Trophoblast cell (in vitro differentiated cells and primary cell): ENCODE measurements at regions not wholly inside any gene's neighbourhood (a gene's known extent, or its start where the extent isn't known, plus 50 kb on each side); places are given as distances from the start of the nearest gene placed in this dataset.
"Not testable (repeated sequence)": the region's sequence is repeated elsewhere in the genome, so short reads cannot be mapped to it uniquely, and the experiment has no call there.

Source experiments
- DNase-seq, 2 donors: peaks; one replicate each; pipeline ENCODE4 v3.0.0-alpha.2; 2016
- H2AFZ ChIP-seq: 2 replicates; pipeline ENCODE4 v1.6.1; 2013; ENCODE audit warnings: low read length, moderate library complexity, mild to moderate bottlenecking; ENCODE audit not compliant: insufficient read depth, poor library complexity
- H2AK5ac ChIP-seq: 2 replicates; pipeline ENCODE4 v1.6.1; 2013; ENCODE audit warnings: mild to moderate bottlenecking, low read length
- H2BK120ac ChIP-seq: 2 replicates; pipeline ENCODE4 v1.6.1; 2013; ENCODE audit warnings: low read length, mild to moderate bottlenecking, moderate library complexity; ENCODE audit not compliant: insufficient read depth, poor library complexity
- H2BK12ac ChIP-seq: 2 replicates; pipeline ENCODE4 v1.6.1; 2013; ENCODE audit warnings: mild to moderate bottlenecking, low read length, moderate library complexity
- H2BK5ac ChIP-seq: 2 replicates; pipeline ENCODE4 v1.6.1; 2013; ENCODE audit warnings: low read length, low read depth, moderate library complexity, mild to moderate bottlenecking; ENCODE audit not compliant: poor library complexity
- H3K14ac ChIP-seq: 2 replicates; pipeline ENCODE4 v1.6.1; 2013; ENCODE audit warnings: mild to moderate bottlenecking, low read length
- H3K18ac ChIP-seq: 2 replicates; pipeline ENCODE4 v1.6.1; 2013; ENCODE audit warnings: mild to moderate bottlenecking, low read length
- H3K23ac ChIP-seq: 2 replicates; pipeline ENCODE4 v1.6.1; 2013; ENCODE audit warnings: low read length
- H3K27ac ChIP-seq: 2 replicates; pipeline ENCODE4 v1.5.1; 2013; ENCODE audit warnings: low read depth, mild to moderate bottlenecking, inconsistent platforms, low read length, moderate library complexity
- H3K27me3 ChIP-seq: 2 replicates; pipeline ENCODE4 v1.6.1; 2013; ENCODE audit warnings: inconsistent platforms, mild to moderate bottlenecking, low read length, moderate library complexity; ENCODE audit not compliant: insufficient read depth
- H3K36me3 ChIP-seq, 2 experiments: 1 replicate in 1 of 2; 2 replicates in 1 of 2; pipeline ENCODE4 v1.6.1; 2013; ENCODE audit warnings: low read length in 2 of 2, mild to moderate bottlenecking in 2 of 2, moderate library complexity in 1 of 2; ENCODE audit not compliant: insufficient read depth in 2 of 2, control insufficient read depth in 1 of 2
- H3K4ac ChIP-seq: 2 replicates; pipeline ENCODE4 v1.6.1; 2013; ENCODE audit warnings: low read depth, mild to moderate bottlenecking, low read length, moderate library complexity
- H3K4me1 ChIP-seq, 2 experiments: 1 replicate in 1 of 2; 2 replicates in 1 of 2; pipeline ENCODE4 v1.6.1; 2013; ENCODE audit warnings: low read length in 2 of 2, mild to moderate bottlenecking in 2 of 2, moderate library complexity in 1 of 2; ENCODE audit not compliant: insufficient read depth in 2 of 2, control insufficient read depth in 1 of 2
- H3K4me2 ChIP-seq: 2 replicates; pipeline ENCODE4 v1.6.1; 2013; ENCODE audit warnings: inconsistent platforms, mild to moderate bottlenecking, low read length, moderate library complexity
- H3K4me3 ChIP-seq: 2 replicates; pipeline ENCODE4 v1.5.1; 2013; ENCODE audit warnings: mild to moderate bottlenecking, low read depth, low read length, inconsistent platforms
- H3K79me1 ChIP-seq: one replicate; pipeline ENCODE4 v1.6.1; 2013; ENCODE audit warnings: low read length
- H3K79me2 ChIP-seq: 2 replicates; pipeline ENCODE4 v1.6.1; 2013; ENCODE audit warnings: low read length, mild to moderate bottlenecking; ENCODE audit not compliant: control insufficient read depth, insufficient read depth, poor library complexity
- H3K9ac ChIP-seq: 2 replicates; pipeline ENCODE4 v1.6.1; 2013; ENCODE audit warnings: mild to moderate bottlenecking, low read length
- H3K9me3 ChIP-seq: 2 replicates; pipeline ENCODE4 v1.6.1; 2013; ENCODE audit warnings: low read depth, mild to moderate bottlenecking, control low read depth, inconsistent platforms, low read length; ENCODE audit not compliant: insufficient read depth
- H4K12ac ChIP-seq: 2 replicates; pipeline ENCODE4 v1.6.1; 2013; ENCODE audit warnings: low read depth, mild to moderate bottlenecking, low read length, moderate library complexity
- H4K8ac ChIP-seq: 2 replicates; pipeline ENCODE4 v1.6.1; 2013; ENCODE audit warnings: low read depth, mild to moderate bottlenecking, low read length, moderate library complexity
- H4K91ac ChIP-seq: one replicate; pipeline ENCODE4 v1.6.1; 2013; ENCODE audit warnings: low read depth, mild to moderate bottlenecking, low read length, moderate library complexity
- WGBS: extraction: QIAGEN DNeasy Blood & Tissue Kit; methylation state at CpG from one replicate; pipeline ENCODE4 v1.1.7; 2013; ENCODE audit warnings: missing lambda C conversion rate; ENCODE audit not compliant: insufficient read length, insufficient coverage; ENCODE audit errors: extremely low coverage; 5-methylcytosine and 5-hydroxymethylcytosine counted together

DNA sequence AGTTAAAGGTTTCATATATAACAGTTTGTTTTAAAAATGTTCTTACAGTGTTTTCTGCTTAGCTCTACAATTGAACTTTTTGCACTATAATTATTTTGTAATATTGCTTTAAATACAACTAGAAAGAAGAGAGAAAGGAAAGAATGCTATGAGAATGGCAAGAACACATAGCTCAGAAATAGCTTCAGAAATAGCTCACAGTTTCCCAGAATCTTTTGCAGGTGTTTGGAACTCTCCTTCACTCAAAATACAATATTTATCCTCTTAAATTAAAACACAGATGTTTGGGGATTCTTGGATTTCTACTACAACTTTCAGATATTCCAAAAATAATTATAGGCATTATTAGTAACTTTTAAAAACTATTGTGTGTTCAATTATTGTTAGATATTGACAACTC lies 658.0 kb upstream of the DPPA4 start:
- no peak overlapping the region for H3K18ac ChIP-seq
- H3K4me2 ChIP-seq = no peak overlapping the region
- no peaks in the 10 kb centered on the region for H3K4me1 ChIP-seq
- H2AFZ ChIP-seq = no peak overlapping the region
- H3K79me2 ChIP-seq = no peaks in the 10 kb centered on the region
- H4K8ac ChIP-seq = no peak overlapping the region
- H3K9ac ChIP-seq = no peak overlapping the region
- no peak for DNase-seq
- no peak overlapping the region for H3K23ac ChIP-seq
- H3K4me3 ChIP-seq = no peak overlapping the region
- no peak overlapping the region for H2BK12ac ChIP-seq
- H3K79me1 ChIP-seq = no peaks in the 10 kb centered on the region
- H4K91ac ChIP-seq = no peak overlapping the region
- H4K12ac ChIP-seq = no peak overlapping the region
- H2AK5ac ChIP-seq = no peak overlapping the region
- H3K14ac ChIP-seq = no peak overlapping the region
- H2BK5ac ChIP-seq = no peak overlapping the region
- no peak overlapping the region for H3K27ac ChIP-seq
- no peaks in the 10 kb centered on the region for H3K36me3 ChIP-seq
- no peak overlapping the region for H3K4ac ChIP-seq
- no peaks in the 10 kb centered on the region for H3K27me3 ChIP-seq
- no peak overlapping the region for H2BK120ac ChIP-seq
- no peaks in the 10 kb centered on the region for H3K9me3 ChIP-seq

DNA sequence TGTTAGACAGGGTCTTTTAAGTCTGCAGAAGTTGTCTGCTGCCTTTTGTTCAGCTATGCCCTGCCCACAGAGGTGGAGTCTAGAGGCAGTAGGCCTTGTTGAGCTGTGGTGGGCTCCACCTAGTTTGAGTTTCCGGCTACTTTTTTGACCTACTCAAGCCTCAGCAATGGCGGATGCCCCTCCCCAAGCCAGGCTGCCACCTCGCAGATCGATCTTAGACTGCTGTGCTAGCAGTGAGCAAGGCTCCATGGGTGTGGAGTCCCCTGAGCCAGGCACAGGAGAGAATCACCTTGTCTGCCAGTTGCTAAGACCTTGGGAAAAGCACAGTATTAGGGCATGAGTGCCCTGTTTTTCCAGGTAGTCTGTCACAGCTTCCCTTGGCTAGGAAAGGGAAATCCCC lies 664.6 kb upstream of the DPPA4 start:
- H3K4me1 ChIP-seq, H2BK120ac ChIP-seq, H4K12ac ChIP-seq, H2AK5ac ChIP-seq, H3K4ac ChIP-seq, H3K79me1 ChIP-seq, H3K27me3 ChIP-seq, H3K18ac ChIP-seq, H3K14ac ChIP-seq, H2BK5ac ChIP-seq, H2BK12ac ChIP-seq, H3K23ac ChIP-seq, H3K9ac ChIP-seq, H3K79me2 ChIP-seq, H2AFZ ChIP-seq, H3K4me2 ChIP-seq, H3K9me3 ChIP-seq, H3K27ac ChIP-seq, H3K36me3 ChIP-seq, H4K8ac ChIP-seq, H4K91ac ChIP-seq, DNase-seq, H3K4me3 ChIP-seq: not testable (repeated sequence)
- no CpG with 5 or more reads among the region's 4 CpGs for WGBS

DNA sequence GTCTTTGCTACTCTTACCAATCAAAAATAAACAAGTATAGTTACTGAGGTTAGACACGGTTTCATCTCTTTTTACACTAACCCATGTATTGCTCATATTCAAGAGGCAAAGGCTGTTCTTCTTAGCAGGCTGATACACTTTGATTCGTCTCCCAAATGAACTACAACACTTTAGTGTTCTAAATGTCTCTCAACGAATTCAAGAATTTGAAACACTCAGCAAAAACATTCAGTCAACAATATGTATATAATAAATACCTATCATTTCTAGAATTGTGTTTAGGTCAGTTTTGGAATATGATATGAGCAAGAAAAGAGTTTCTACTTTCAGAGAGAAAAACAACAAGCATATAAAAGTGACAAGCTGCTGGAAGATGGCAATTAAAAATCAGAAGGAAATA lies 669.6 kb upstream of the DPPA4 start:
- no peak overlapping the region for H3K9ac ChIP-seq
- no peak overlapping the region for H3K27ac ChIP-seq
- no peaks in the 10 kb centered on the region for H3K27me3 ChIP-seq
- DNase-seq = no peak
- H2BK12ac ChIP-seq = no peak overlapping the region
- WGBS = no CpG with 5 or more reads among the region's 3 CpGs
- no peak overlapping the region for H4K91ac ChIP-seq
- no peak overlapping the region for H4K8ac ChIP-seq
- no peak overlapping the region for H3K14ac ChIP-seq
- no peaks in the 10 kb centered on the region for H3K79me2 ChIP-seq
- no peak overlapping the region for H2BK120ac ChIP-seq
- no peaks in the 10 kb centered on the region for H3K36me3 ChIP-seq
- no peak overlapping the region for H3K23ac ChIP-seq
- H3K9me3 ChIP-seq = no peaks in the 10 kb centered on the region
- no peak overlapping the region for H3K18ac ChIP-seq
- no peak overlapping the region for H2BK5ac ChIP-seq
- H3K4me2 ChIP-seq = no peak overlapping the region
- no peak overlapping the region for H4K12ac ChIP-seq
- H3K4me3 ChIP-seq = no peak overlapping the region
- no peaks in the 10 kb centered on the region for H3K79me1 ChIP-seq
- no peaks in the 10 kb centered on the region for H3K4me1 ChIP-seq
- H2AFZ ChIP-seq = no peak overlapping the region
- H2AK5ac ChIP-seq = no peak overlapping the region
- H3K4ac ChIP-seq = no peak overlapping the region

DNA sequence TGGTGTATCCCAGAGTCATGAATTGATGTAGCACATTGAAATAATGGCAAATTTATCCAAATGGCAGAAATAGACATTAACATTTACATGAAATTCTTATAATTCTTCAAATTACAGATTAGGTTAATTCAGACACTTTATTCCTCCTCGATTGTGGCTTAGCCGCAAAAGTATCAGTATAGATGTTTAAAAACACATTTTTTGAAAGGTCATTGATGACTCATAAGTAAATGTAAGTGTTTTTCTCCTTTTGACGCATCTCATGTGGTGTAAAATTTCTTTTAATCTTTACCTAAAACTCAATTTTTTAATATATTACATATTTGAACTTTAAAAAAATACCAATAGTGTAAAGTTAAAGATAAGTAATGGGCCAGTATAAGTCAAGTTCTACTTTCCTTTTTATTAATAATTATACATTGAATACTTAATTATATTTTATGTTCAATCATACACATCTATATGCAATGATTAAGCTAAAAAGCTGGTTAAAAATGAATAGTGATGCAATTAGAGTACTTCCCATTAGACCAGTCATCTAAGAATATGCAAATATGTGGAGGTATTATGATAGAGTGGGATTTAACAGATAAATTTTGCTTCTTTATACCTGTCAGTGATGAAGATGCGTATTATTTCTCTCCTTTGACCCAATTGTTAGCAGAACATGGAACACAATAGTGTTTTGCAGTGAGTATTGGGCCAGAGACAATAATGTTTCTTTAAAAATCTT lies 678.1 kb upstream of the DPPA4 start:
- H3K4ac ChIP-seq = no peak overlapping the region
- no peaks in the 10 kb centered on the region for H3K79me2 ChIP-seq
- H4K12ac ChIP-seq = no peak overlapping the region
- no CpG with 5 or more reads among the region's 4 CpGs for WGBS
- H3K4me2 ChIP-seq = no peak overlapping the region
- DNase-seq = no peak
- H2AK5ac ChIP-seq = no peak overlapping the region
- no peaks in the 10 kb centered on the region for H3K4me1 ChIP-seq
- H3K27me3 ChIP-seq = no peaks in the 10 kb centered on the region
- H4K8ac ChIP-seq = no peak overlapping the region
- H3K9me3 ChIP-seq = no peaks in the 10 kb centered on the region
- H3K9ac ChIP-seq = no peak overlapping the region
- H3K14ac ChIP-seq = no peak overlapping the region
- no peak overlapping the region for H3K23ac ChIP-seq
- no peaks in the 10 kb centered on the region for H3K36me3 ChIP-seq
- no peak overlapping the region for H2AFZ ChIP-seq
- H2BK120ac ChIP-seq = no peak overlapping the region
- H2BK12ac ChIP-seq = no peak overlapping the region
- no peak overlapping the region for H4K91ac ChIP-seq
- H3K4me3 ChIP-seq = no peak overlapping the region
- no peak overlapping the region for H2BK5ac ChIP-seq
- H3K79me1 ChIP-seq = no peaks in the 10 kb centered on the region
- H3K18ac ChIP-seq = no peak overlapping the region
- no peak overlapping the region for H3K27ac ChIP-seq
